H7 (cell line): ENCODE measurements at regions not wholly inside any gene's neighbourhood (a gene's known extent, or its start where the extent isn't known, plus 50 kb on each side); places are given as distances from the start of the nearest gene placed in this dataset.
"Not testable (repeated sequence)": the region's sequence is repeated elsewhere in the genome, so short reads cannot be mapped to it uniquely, and the experiment has no call there.

Experiments used
- DNase-seq: peaks from one replicate; pipeline ENCODE4 v3.0.0; 2012
- H3K27me3 ChIP-seq: 2 replicates; pipeline ENCODE4 v1.6.0; 2011; ENCODE audit warnings: mild to moderate bottlenecking, low read length; ENCODE audit not compliant: control insufficient read depth, insufficient read depth
- H3K36me3 ChIP-seq: replicated peaks from 2 replicates; pipeline ENCODE4 v1.5.1; 2011; ENCODE audit warnings: low read length; ENCODE audit not compliant: control insufficient read depth, insufficient read depth
- H3K4me3 ChIP-seq: 2 replicates; pipeline ENCODE4 v1.5.1; 2011; ENCODE audit warnings: low read depth, mild to moderate bottlenecking, control low read depth, low read length, moderate library complexity; ENCODE audit not compliant: insufficient read depth

DNA sequence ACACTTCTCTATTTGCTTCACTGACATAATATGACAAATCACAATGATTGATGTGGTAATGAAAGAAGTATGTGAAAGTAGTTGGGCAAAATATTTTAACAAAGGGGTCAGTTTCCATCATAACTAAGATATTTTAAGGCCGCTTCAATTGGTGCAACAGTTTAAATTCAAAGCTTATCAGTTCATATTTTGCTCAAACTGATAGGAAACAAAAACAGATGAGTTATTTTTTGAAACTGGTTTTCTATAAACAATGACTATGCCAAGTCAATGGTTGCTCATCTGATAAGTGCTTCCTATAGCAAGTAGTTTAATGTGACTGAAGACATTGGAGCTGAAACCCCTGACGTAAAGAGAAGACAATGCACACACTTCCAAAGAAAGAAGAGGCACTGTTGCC lies 1290.7 kb downstream of the SUCLG1 start:
- no peaks in the 10 kb centered on the region for H3K36me3 ChIP-seq
- H3K27me3 ChIP-seq, result no peaks in the 10 kb centered on the region
- DNase-seq, result no peak
- H3K4me3 ChIP-seq, result no peak overlapping the region

- DNase-seq, result no peak
- H3K36me3 ChIP-seq, result no peaks in the 10 kb centered on the region
- no peak overlapping the region for H3K4me3 ChIP-seq
- no peaks in the 10 kb centered on the region for H3K27me3 ChIP-seq
Measured at GRCh38 chr2:83162421-83162820, 1296.7 kb downstream of the SUCLG1 start.

GRCh38 chr2:83160571-83160970 lies 1298.5 kb downstream of the SUCLG1 start:
- no peaks in the 10 kb centered on the region for H3K27me3 ChIP-seq
- H3K36me3 ChIP-seq, result no peaks in the 10 kb centered on the region
- no peak overlapping the region for H3K4me3 ChIP-seq
- DNase-seq, result no peak

GRCh38 chr2:83155826-83156225 lies 1303.3 kb downstream of the SUCLG1 start:
- no peak for DNase-seq
- Histone ChIP-seq H3K4me3 (no peak overlapping the region), H3K36me3 (no peaks in the 10 kb centered on the region), H3K27me3 (no peaks in the 10 kb centered on the region)

DNA sequence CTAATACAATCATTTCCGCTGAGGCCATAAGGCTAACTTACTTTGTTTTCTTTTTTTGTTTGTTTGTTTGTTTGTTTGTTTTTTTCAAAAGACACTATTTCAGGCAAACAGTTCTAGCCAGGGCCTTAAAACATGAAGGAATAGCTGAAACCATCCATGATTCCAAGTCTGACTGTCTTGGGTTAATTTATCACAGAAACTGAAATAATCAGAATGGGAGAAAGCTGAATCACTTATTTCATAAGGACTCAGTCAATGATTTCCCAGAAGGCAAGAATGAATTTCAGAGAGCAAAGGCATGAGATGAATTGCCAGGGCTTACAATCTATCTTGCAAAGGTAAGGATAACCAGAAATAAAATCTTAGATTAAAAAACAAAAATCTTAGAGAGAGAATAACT lies 1315.1 kb downstream of the SUCLG1 start:
- H3K36me3 ChIP-seq, result no peaks in the 10 kb centered on the region
- H3K27me3 ChIP-seq, result no peaks in the 10 kb centered on the region
- no peak for DNase-seq
- no peak overlapping the region for H3K4me3 ChIP-seq

- Histone ChIP-seq H3K4me3 (no peak overlapping the region), H3K36me3 (no peaks in the 10 kb centered on the region), H3K27me3 (no peaks in the 10 kb centered on the region)
- DNase-seq, result no peak
Measured at GRCh38 chr2:83142934-83143333, 1316.1 kb downstream of the SUCLG1 start.

GRCh38 chr2:83115606-83116005 lies 1343.5 kb downstream of the SUCLG1 start:
- Histone ChIP-seq H3K27me3 (no peaks in the 10 kb centered on the region), H3K36me3 (no peaks in the 10 kb centered on the region), H3K4me3 (no peak overlapping the region)
- no peak for DNase-seq

DNA sequence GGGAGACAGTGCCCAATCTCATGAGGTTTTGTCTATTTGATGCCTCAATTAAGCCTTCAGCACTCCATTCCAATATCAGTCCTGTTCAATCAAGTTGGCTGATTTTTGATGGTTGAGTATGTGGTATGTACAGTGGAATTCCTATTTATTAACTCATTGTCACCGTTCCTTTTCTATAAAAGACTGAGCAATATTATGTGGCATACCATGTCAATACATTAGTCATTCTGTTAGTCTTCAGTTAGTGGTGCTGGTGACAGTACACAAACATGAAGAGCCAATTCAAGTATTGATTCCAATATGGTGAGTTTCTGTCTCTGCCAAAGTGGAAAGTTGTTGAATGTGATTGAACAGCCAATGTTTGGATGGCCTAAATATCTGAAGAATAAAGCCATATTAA lies 1343.9 kb downstream of the SUCLG1 start:
- Histone ChIP-seq H3K36me3 (no peaks in the 10 kb centered on the region), H3K27me3 (no peaks in the 10 kb centered on the region), H3K4me3 (no peak overlapping the region)
- DNase-seq, result no peak

DNA sequence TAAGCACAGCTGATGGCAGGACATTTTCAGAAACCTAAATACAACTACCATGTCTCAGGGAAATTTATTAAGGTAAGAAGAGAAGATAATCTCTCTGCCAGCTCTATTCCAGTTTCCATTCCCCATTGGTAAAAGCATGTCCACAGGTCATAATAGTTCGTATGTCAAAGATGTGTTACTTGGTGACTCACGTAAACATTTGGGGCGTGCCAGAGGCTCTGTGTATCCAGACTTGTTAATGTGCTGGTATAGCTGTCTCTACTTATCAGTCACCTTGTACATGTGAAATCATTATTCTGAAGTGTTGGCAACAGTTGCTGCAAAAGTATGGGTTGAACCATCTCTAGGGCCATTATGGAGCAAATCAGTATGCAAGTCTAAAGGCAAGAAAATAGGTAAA lies 1345.1 kb downstream of the SUCLG1 start:
- DNase-seq, result no peak

GRCh38 chr2:83112858-83113257 lies 1346.2 kb downstream of the SUCLG1 start:
- Histone ChIP-seq H3K36me3 (no peaks in the 10 kb centered on the region), H3K27me3 (no peaks in the 10 kb centered on the region), H3K4me3 (no peak overlapping the region)
- DNase-seq, result no peak

More for the DNA sequence above, 1345.1 kb downstream of the SUCLG1 start:
- H3K36me3 ChIP-seq, result no peaks in the 10 kb centered on the region
- H3K27me3 ChIP-seq, result no peaks in the 10 kb centered on the region
- no peak overlapping the region for H3K4me3 ChIP-seq

GRCh38 chr2:83109284-83109683 lies 1349.8 kb downstream of the SUCLG1 start:
- DNase-seq, result no peak
- Histone ChIP-seq H3K4me3 (no peak overlapping the region), H3K36me3 (no peaks in the 10 kb centered on the region), H3K27me3 (no peaks in the 10 kb centered on the region)

- Histone ChIP-seq H3K4me3 (no peak overlapping the region), H3K27me3 (no peaks in the 10 kb centered on the region), H3K36me3 (no peaks in the 10 kb centered on the region)
- no peak for DNase-seq
Measured at GRCh38 chr2:83106853-83107252, 1352.2 kb downstream of the SUCLG1 start.

GRCh38 chr2:83104202-83104601 lies 1354.9 kb downstream of the SUCLG1 start:
- Histone ChIP-seq H3K36me3 (no peaks in the 10 kb centered on the region), H3K27me3 (no peaks in the 10 kb centered on the region), H3K4me3 (no peak overlapping the region)
- DNase-seq, result no peak

DNA sequence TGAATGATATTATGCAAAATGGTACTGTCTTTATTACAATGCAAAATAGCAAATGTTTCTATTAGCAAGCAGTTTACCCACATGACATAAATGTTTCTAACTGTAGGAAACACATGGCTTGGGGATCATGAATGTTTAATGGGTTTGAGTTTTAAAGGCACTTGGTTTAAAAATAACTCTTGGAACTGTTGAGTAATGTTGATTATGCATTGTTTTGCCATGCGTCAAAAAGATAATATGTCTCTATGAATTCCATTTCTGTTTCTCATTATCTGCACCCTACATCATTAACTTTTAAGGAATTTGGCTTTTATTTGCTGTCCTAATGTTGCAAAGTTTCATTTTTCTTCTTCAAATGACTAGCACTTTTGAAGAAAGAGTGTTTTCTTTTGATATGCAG lies 1355.5 kb downstream of the SUCLG1 start:
- H3K4me3 ChIP-seq, result no peak overlapping the region
- no peak for DNase-seq
- H3K36me3 ChIP-seq, result no peaks in the 10 kb centered on the region
- no peaks in the 10 kb centered on the region for H3K27me3 ChIP-seq

DNA sequence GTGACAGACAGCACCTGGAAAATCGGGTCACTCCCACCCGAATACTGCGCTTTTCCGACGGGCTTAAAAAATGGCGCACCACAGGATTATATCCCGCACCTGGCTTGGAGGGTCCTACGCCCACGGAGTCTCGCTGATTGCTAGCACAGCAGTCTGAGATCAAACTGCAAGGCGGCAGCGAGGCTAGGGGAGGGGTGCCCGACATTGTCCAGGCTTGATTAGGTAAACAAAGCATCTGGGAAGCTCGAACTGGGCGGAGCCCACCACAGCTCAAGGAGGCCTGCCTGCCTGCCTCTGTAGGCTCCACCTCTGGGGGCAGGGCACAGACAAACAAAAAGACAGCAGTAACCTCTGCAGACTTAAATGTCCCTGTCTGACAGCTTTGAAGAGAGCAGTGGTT lies 1370.0 kb downstream of the SUCLG1 start:
- DNase-seq, H3K36me3 ChIP-seq, H3K27me3 ChIP-seq, H3K4me3 ChIP-seq: not testable (repeated sequence)

DNA sequence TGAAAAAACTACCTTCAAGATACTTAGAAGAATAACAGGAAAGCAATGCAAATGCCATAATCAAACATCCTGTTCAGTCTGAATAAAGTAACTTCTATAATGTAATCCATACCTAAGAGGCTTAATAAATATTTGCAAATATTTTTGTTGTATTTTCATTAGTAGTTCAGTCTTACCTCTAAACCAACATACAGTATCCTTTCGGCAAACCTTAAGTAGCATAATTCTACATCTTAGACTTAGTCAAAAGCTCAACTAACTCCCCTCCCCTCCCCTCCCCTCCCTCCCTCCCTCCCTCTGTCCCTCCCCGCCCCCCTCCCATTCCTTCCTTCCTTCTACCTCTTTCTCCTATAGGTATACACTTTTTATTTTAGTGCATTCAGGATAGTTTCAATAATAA lies 1373.2 kb downstream of the SUCLG1 start:
- no peaks in the 10 kb centered on the region for H3K27me3 ChIP-seq
- DNase-seq, result no peak
- no peak overlapping the region for H3K4me3 ChIP-seq
- no peaks in the 10 kb centered on the region for H3K36me3 ChIP-seq
